ENCODE measurements at regions not wholly inside any gene's neighbourhood (a gene's known extent, or its start where the extent isn't known, plus 50 kb on each side); places are given as distances from the start of the nearest gene placed in this dataset.

- no peaks in the 10 kb centered on the region for H3K36me3 ChIP-seq (ENCODE audit: control insufficient read depth in 5 of 5, insufficient read depth in 5 of 5, low read length in 5 of 5)
- no peaks in the 10 kb centered on the region for H3K9me3 ChIP-seq (ENCODE audit: control insufficient read depth in 5 of 5, low read length in 5 of 5)
- H3K4me1 ChIP-seq (ENCODE audit: control insufficient read depth in 5 of 5, insufficient read depth in 5 of 5, low read length in 5 of 5): peaks cover 0 to 20% (median 17%) of the 10 kb centered on the region in 5 donors
- no peak overlapping the region for H3K9ac ChIP-seq (ENCODE audit: low read length in 5 of 5)
- peak overlapping the region in 1 of 5 donors; percentile 7 for H3K4me3 ChIP-seq (ENCODE audit: low read depth in 1 of 5, low read length in 5 of 5)
- no peak overlapping the region for H3K27ac ChIP-seq (ENCODE audit: low read depth, low read length)
- H3K27me3 ChIP-seq (ENCODE audit: control insufficient read depth in 5 of 5, insufficient read depth in 4 of 5, low read length in 5 of 5): peaks cover 0 to 8% (median 4%) of the 10 kb centered on the region in 5 donors
Observed at GRCh38 chr9:87270848-87271234, 226.8 kb upstream of the DAPK1 start.

- Histone ChIP-seq H3K27ac (ENCODE audit: low read depth, low read length) (no peak overlapping the region), H3K4me1 (ENCODE audit: control insufficient read depth in 5 of 5, insufficient read depth in 5 of 5, low read length in 5 of 5) (peaks cover 0 to 20% (median 17%) of the 10 kb centered on the region in 5 donors), H3K9ac (ENCODE audit: low read length in 5 of 5) (no peak overlapping the region), H3K4me3 (ENCODE audit: low read depth in 1 of 5, low read length in 5 of 5) (no peak overlapping the region), H3K9me3 (ENCODE audit: control insufficient read depth in 5 of 5, low read length in 5 of 5) (no peaks in the 10 kb centered on the region), H3K36me3 (ENCODE audit: control insufficient read depth in 5 of 5, insufficient read depth in 5 of 5, low read length in 5 of 5) (no peaks in the 10 kb centered on the region), H3K27me3 (ENCODE audit: control insufficient read depth in 5 of 5, insufficient read depth in 4 of 5, low read length in 5 of 5) (peaks cover 0 to 8% (median 4%) of the 10 kb centered on the region in 5 donors)
Observed at GRCh38 chr9:87271696-87272477, 225.8 kb upstream of the DAPK1 start.

DNA sequence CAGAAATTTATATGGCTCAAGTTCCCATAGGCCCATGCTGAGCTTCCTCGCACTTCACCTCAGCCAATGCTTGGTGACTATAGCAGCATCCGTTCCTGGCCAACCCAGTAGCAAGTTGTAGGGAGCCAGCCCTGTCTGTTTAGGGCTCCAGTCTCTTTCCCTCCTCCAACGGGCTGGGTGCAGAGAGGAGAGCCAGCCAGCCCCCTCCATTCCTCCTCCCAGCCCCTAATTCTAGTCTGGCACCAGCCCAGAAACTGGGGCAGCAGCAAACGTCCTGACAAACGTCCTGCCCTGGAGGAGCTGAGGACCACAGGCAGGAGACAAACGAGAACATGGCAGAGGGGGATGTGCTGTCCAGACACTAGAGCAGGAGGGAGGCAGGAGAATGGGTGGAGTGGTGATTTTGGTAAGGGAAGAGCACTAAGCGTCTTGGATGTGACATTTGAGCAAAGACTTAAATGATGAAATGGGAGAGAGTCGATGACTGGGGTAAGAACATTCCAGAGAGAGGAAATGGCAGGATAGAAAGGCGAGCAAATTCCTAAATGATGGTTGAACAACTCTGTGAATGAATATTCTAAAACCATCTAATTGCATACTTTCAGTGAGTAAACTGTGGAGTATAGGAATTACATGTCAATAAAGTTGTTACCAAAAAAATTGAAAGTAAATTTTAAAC lies 222.5 kb upstream of the DAPK1 start:
- Histone ChIP-seq H3K27ac (ENCODE audit: low read depth, low read length) (no peak overlapping the region), H3K9me3 (ENCODE audit: control insufficient read depth in 5 of 5, low read length in 5 of 5) (no peaks in the 10 kb centered on the region), H3K4me3 (ENCODE audit: low read depth in 1 of 5, low read length in 5 of 5) (no peak overlapping the region), H3K9ac (ENCODE audit: low read length in 5 of 5) (no peak overlapping the region), H3K27me3 (ENCODE audit: control insufficient read depth in 5 of 5, insufficient read depth in 4 of 5, low read length in 5 of 5) (peaks cover 0 to 8% (median 4%) of the 10 kb centered on the region in 5 donors), H3K4me1 (ENCODE audit: control insufficient read depth in 5 of 5, insufficient read depth in 5 of 5, low read length in 5 of 5) (peaks cover 0 to 8% (median 5%) of the 10 kb centered on the region in 5 donors), H3K36me3 (ENCODE audit: control insufficient read depth in 5 of 5, insufficient read depth in 5 of 5, low read length in 5 of 5) (no peaks in the 10 kb centered on the region)

GRCh38 chr9:87276327-87276841 lies 221.3 kb upstream of the DAPK1 start:
- H3K4me1 ChIP-seq (ENCODE audit: control insufficient read depth in 5 of 5, insufficient read depth in 5 of 5, low read length in 5 of 5): no peaks in the 10 kb centered on the region
- H3K36me3 ChIP-seq (ENCODE audit: control insufficient read depth in 5 of 5, insufficient read depth in 5 of 5, low read length in 5 of 5): no peaks in the 10 kb centered on the region
- peaks cover 0 to 1% (median 0%) of the 10 kb centered on the region in 5 donors for H3K27me3 ChIP-seq (ENCODE audit: control insufficient read depth in 5 of 5, insufficient read depth in 4 of 5, low read length in 5 of 5)
- no peak overlapping the region for H3K4me3 ChIP-seq (ENCODE audit: low read depth in 1 of 5, low read length in 5 of 5)
- H3K9ac ChIP-seq (ENCODE audit: low read length in 5 of 5): no peak overlapping the region
- no peak overlapping the region for H3K27ac ChIP-seq (ENCODE audit: low read depth, low read length)
- no peaks in the 10 kb centered on the region for H3K9me3 ChIP-seq (ENCODE audit: control insufficient read depth in 5 of 5, low read length in 5 of 5)

- Histone ChIP-seq H3K4me1 (ENCODE audit: control insufficient read depth in 5 of 5, insufficient read depth in 5 of 5, low read length in 5 of 5) (no peaks in the 10 kb centered on the region), H3K36me3 (ENCODE audit: control insufficient read depth in 5 of 5, insufficient read depth in 5 of 5, low read length in 5 of 5) (no peaks in the 10 kb centered on the region), H3K27me3 (ENCODE audit: control insufficient read depth in 5 of 5, insufficient read depth in 4 of 5, low read length in 5 of 5) (no peaks in the 10 kb centered on the region), H3K4me3 (ENCODE audit: low read depth in 1 of 5, low read length in 5 of 5) (no peak overlapping the region), H3K27ac (ENCODE audit: low read depth, low read length) (no peak overlapping the region), H3K9me3 (ENCODE audit: control insufficient read depth in 5 of 5, low read length in 5 of 5) (no peaks in the 10 kb centered on the region), H3K9ac (ENCODE audit: low read length in 5 of 5) (no peak overlapping the region)
Observed at GRCh38 chr9:87276851-87277261, 220.8 kb upstream of the DAPK1 start.

GRCh38 chr9:87277346-87277745 lies 220.3 kb upstream of the DAPK1 start:
- Histone ChIP-seq H3K9ac (ENCODE audit: low read length in 5 of 5) (no peak overlapping the region), H3K9me3 (ENCODE audit: control insufficient read depth in 5 of 5, low read length in 5 of 5) (no peaks in the 10 kb centered on the region), H3K36me3 (ENCODE audit: control insufficient read depth in 5 of 5, insufficient read depth in 5 of 5, low read length in 5 of 5) (no peaks in the 10 kb centered on the region), H3K4me1 (ENCODE audit: control insufficient read depth in 5 of 5, insufficient read depth in 5 of 5, low read length in 5 of 5) (no peaks in the 10 kb centered on the region), H3K27ac (ENCODE audit: low read depth, low read length) (no peak overlapping the region), H3K27me3 (ENCODE audit: control insufficient read depth in 5 of 5, insufficient read depth in 4 of 5, low read length in 5 of 5) (no peaks in the 10 kb centered on the region), H3K4me3 (ENCODE audit: low read depth in 1 of 5, low read length in 5 of 5) (no peak overlapping the region)

DNA sequence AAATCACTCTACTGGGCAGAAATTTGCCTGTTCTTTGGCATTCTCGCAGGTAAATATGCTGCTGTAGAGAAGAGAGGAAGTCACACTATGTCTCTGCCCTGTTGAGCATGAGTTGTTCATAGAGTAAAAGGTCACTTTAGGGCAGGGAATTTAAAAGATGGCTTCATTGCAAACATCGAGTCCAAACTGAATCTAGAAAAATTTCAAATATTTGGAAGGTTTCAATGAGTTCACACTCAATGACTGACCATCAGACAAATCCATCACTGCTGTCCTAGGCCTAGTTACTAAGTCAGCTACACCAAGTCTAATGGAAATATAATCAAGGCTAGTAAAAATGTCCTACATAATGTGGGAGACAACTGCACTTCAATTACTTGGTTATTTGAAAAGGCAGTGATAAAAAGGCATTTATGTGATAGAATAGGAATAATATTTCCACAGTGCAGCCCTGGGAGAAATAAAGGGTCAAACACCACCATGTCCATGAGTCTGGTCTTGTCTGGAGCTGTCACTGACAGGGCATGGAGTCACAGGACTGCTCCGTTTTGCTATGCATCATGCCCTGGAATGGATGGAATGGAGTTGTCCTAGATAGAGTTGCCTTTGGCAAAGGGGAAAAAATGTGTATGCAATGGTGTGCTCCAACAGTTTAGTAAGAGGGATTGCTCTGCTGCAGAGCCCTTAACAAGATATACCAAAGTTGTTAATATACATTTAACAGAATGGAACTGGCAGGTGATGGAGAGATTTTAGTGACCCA lies 218.5 kb upstream of the DAPK1 start:
- no peak overlapping the region for H3K4me3 ChIP-seq (ENCODE audit: low read depth in 1 of 5, low read length in 5 of 5)
- H3K27me3 ChIP-seq (ENCODE audit: control insufficient read depth in 5 of 5, insufficient read depth in 4 of 5, low read length in 5 of 5): no peaks in the 10 kb centered on the region
- H3K4me1 ChIP-seq (ENCODE audit: control insufficient read depth in 5 of 5, insufficient read depth in 5 of 5, low read length in 5 of 5): no peaks in the 10 kb centered on the region
- H3K9me3 ChIP-seq (ENCODE audit: control insufficient read depth in 5 of 5, low read length in 5 of 5): no peaks in the 10 kb centered on the region
- H3K36me3 ChIP-seq (ENCODE audit: control insufficient read depth in 5 of 5, insufficient read depth in 5 of 5, low read length in 5 of 5): no peaks in the 10 kb centered on the region
- H3K27ac ChIP-seq (ENCODE audit: low read depth, low read length): no peak overlapping the region
- H3K9ac ChIP-seq (ENCODE audit: low read length in 5 of 5): no peak overlapping the region

DNA sequence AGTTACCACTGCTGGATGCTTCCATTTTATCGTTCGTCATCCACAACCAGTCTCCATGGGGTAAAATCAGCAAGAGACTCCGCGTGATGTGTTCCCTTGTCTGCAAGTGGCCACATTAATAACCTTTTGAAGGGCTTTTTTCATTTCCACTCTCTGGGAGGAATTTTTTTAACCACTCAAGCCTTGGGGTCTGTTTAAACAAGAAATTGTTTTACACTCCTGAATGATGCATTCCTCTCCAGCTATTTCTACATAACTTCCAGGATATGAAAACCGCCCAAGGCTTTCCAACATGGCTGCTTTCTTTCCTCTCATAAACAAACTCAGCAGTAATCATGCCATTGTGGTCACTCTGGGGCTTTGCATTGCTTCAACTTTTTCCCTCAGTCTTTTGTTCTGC lies 217.2 kb upstream of the DAPK1 start:
- no peak overlapping the region for H3K9ac ChIP-seq (ENCODE audit: low read length in 5 of 5)
- no peak overlapping the region for H3K4me3 ChIP-seq (ENCODE audit: low read depth in 1 of 5, low read length in 5 of 5)

DNA sequence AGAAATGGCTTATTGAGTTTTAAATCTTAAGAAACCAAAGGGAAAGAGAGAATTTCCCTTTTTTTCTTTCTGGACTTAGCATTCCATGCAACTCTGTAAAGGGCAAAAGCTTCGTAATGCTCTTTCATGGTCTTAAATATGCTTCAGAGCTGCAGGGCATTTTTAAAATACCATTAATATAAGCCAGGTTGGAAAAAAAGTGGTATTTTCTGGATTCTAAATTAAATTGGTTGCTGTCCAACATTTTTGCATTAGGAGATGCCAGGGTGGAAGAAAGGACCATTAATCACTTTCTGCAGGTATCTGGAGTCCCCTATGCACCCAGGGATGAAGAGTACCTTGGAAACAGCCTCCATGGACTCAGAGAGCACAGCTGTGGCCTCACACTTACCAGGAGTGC lies 215.1 kb upstream of the DAPK1 start:
- no peaks in the 10 kb centered on the region for H3K4me1 ChIP-seq (ENCODE audit: control insufficient read depth in 5 of 5, insufficient read depth in 5 of 5, low read length in 5 of 5)
- peaks cover 0 to 2% (median 0%) of the 10 kb centered on the region in 5 donors for H3K27me3 ChIP-seq (ENCODE audit: control insufficient read depth in 5 of 5, insufficient read depth in 4 of 5, low read length in 5 of 5)
- H3K4me3 ChIP-seq (ENCODE audit: low read depth in 1 of 5, low read length in 5 of 5): no peak overlapping the region
- H3K27ac ChIP-seq (ENCODE audit: low read depth, low read length): no peak overlapping the region
- H3K9me3 ChIP-seq (ENCODE audit: control insufficient read depth in 5 of 5, low read length in 5 of 5): no peaks in the 10 kb centered on the region
- H3K36me3 ChIP-seq (ENCODE audit: control insufficient read depth in 5 of 5, insufficient read depth in 5 of 5, low read length in 5 of 5): no peaks in the 10 kb centered on the region
- H3K9ac ChIP-seq (ENCODE audit: low read length in 5 of 5): no peak overlapping the region

More for the DNA sequence above, 217.2 kb upstream of the DAPK1 start:
- Histone ChIP-seq H3K27me3 (ENCODE audit: control insufficient read depth in 5 of 5, insufficient read depth in 4 of 5, low read length in 5 of 5) (no peaks in the 10 kb centered on the region), H3K4me1 (ENCODE audit: control insufficient read depth in 5 of 5, insufficient read depth in 5 of 5, low read length in 5 of 5) (no peaks in the 10 kb centered on the region), H3K9me3 (ENCODE audit: control insufficient read depth in 5 of 5, low read length in 5 of 5) (no peaks in the 10 kb centered on the region), H3K36me3 (ENCODE audit: control insufficient read depth in 5 of 5, insufficient read depth in 5 of 5, low read length in 5 of 5) (no peaks in the 10 kb centered on the region), H3K27ac (ENCODE audit: low read depth, low read length) (no peak overlapping the region)
